HT-29 (cell line): ENCODE measurements at regions not wholly inside any gene's neighbourhood (a gene's known extent, or its start where the extent isn't known, plus 50 kb on each side); places are given as distances from the start of the nearest gene placed in this dataset.
"Not testable (repeated sequence)": the region's sequence is repeated elsewhere in the genome, so short reads cannot be mapped to it uniquely, and the experiment has no call there.

Experiments used
- DNase-seq: peaks from one replicate; pipeline ENCODE4 v3.0.0-alpha.2; 2015; ENCODE audit warnings: low spot score

DNA sequence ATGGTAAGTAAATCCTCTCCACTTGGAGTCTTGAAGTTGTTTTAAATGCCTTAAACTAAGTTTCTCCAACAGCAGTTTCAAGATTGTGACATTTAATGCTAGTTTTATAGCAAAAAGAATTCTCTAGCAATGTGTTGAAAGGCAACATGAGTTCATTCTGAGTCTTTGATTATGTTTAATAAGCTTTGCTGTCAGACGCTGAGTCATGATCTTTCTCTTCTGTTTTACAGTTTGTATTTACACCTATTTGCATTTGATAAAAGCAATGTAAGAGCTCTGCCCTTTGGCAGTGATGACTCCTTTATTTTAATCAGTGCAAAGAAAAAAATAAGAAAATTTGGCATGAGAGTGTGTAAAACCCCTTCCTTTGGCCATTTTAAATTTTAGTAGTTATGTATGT lies 497.7 kb downstream of the STK39 start:
- DNase-seq = no peak

DNA sequence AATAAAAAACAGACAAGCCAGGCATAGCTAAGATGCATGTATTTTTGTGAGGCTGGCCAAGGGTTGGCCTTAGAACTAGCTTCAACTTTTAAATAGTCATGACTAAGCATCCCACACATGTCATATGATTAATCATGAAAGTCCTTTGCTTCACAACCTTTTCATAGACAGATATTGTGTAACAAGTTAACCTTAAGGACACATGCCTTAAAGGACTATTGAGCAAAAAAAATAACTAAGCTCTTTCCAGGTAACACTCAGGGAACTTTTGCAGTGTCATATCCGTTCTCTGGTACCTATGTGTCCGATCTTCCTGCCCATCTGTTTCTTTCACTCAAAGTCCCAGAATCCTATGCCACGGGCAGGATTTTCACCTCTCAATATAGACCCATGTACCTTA lies 498.4 kb downstream of the STK39 start:
- DNase-seq = no peak

DNA sequence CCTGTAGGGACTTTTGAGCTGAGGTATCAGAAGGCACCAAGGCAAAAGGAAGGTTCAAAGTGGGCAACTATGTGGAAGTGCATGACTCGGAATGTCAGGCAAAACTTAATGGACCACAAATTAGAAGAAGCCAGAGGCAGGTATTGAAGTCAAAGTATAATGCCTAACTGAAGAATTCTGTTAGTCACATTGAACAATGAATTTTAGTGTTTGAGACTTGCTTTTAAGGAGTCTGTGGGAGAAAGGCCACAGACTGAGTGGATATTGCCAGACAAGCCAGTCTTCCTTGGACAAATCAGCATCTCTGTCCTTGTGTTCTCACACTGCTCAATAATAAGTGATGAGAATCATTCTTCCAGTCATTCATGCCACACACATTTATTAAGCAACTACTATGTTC lies 498.9 kb downstream of the STK39 start:
- no peak for DNase-seq

DNA sequence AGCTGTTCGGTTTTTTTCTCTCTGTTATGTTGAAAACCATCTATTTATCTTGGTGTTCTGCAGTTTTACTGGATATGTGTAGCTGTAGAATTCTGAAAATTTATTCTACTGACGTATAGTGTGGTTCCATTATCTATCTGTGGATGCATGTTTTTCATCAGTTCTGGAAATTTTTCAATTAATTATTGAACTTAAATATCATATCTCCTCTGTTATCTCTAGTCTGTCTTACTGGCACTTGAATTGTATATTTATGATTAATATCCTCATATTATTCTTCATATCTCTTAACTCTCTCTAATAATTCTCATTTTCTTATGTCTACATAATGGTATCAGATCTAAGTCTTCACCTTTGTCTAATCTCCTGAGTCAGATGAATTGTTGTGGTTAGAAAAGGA lies 501.7 kb downstream of the STK39 start:
- no peak for DNase-seq

DNA sequence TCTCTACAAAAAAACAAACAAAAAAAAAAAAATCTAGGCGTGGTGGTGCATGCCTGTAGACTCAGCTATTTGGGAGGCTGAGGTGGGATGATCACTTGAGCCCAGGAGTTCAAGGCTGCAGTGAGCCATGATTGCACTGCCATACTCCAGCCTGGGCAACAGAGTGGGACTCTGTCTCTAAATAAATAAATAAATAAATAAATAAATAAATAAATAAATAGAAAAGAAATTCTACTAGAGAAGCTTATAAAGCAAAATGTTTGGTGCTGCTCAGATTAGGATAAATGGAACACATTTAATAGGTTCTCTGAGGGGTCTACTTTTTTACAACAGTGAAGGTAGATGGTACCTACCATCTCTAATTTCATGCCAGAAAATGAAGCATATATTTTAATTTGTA lies 507.5 kb downstream of the STK39 start:
- not testable (repeated sequence) for DNase-seq

DNA sequence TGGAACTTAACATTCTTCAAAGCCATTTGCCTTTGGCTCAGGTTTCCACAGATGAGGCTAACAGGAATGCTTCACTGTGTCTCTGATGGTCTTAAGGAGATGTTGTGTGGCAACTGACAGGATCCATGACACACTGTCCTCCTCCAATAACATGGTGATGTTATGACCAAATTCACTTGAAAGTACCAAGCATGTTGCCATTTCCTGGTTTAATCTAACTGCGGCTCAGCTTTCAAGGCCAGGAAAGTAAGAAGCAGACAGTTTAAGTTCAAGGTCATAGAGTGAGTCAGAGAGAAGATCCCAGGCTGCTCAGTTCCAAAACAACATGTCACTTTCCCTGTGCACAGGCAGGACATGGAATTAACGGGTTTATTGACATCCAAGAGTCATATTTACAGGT lies 513.6 kb downstream of the STK39 start:
- DNase-seq = no peak

DNA sequence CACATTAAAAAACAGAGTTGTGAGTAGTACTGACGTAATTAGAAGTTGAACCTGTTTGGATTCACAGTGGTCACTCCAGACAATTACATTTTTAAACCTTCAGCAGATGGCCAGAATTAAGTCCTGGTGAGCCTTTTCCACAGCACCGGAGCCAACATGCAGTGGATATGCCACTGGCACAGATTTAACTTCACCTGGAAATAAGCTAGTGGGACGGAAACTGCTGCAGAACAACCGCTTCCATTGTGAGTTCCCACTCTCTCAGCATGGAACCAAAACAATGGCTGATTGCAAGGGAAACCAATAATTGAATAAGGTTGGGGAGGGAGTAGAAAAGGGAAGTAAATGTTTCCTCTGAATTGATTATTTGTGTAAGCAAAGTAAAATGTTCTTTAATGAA lies 515.1 kb downstream of the STK39 start:
- no peak for DNase-seq

DNA sequence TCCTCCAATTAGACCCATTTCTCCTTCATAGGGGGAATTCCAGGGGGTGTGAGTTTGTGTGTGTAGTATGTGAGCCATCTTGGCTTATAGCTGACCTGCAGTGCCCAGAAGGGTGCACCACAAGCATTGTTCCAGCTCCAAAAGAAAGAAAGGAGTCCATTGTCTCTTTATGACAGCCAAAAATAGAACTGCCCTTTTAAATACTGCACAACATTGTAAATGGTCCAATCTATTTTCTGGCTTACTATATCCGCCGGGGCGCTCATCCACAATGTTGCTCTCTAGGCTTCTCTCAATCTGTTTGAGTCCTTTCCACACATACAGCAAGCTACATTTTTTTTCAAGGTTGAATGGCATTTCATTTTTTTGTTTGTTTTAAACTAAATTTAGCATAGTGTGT lies 517.5 kb downstream of the STK39 start:
- no peak for DNase-seq

DNA sequence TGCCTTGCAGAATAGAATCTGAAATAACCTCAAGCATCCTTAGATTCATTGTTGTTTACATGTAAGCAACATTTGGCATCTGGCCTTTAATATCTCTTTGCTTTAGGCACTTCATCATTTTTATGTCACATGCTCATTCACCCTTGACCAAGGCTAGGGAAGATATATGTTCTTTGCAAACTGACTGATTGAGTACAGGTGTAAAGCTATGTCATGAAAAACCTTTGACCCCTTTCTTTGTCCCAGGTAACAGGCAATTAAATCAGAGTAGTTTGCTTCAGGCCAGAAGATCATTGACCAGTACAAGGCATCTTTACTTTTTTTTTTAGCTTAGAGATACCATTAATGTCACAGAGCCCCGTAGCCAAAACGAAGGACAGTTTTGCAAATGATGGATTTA lies 520.6 kb downstream of the STK39 start:
- DNase-seq = no peak

DNA sequence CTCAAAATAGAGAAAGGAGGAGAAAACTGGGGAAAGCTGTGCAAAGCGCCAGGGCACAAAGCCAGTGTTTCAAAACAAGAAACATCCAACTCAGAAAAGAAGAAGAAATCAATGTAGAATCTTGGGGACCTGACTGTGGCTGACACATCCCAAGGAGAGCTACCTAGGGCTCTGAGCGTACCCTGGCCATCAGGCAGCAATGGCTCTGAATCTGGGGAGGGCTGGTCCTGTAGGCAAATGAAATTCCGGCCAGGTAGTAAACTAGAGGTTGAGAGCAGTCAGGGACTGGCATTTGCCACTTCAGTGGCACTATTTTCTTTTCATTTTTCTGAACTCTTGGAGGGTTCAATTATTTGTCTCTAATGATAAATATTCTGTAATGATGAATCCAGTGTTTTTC lies 525.8 kb downstream of the STK39 start:
- no peak for DNase-seq

DNA sequence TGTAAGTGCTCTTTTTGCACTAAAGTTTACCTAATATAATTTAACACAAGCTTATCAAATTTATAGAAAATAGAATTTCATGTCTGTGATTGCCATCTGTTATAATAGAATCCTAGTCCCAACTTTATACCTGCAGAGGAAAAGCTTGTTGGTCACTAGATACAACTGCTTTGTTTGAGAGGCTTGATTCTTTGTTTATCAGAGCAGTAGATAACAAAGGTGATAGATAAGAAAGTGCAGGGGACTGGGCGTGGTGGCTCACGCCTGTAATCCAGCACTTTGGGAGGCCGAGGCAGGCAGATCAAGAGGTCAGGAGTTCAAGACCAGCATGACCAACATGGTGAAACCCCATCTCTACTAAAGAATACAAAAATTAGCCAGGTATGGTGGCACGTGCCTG lies 528.0 kb downstream of the STK39 start:
- DNase-seq = no peak

DNA sequence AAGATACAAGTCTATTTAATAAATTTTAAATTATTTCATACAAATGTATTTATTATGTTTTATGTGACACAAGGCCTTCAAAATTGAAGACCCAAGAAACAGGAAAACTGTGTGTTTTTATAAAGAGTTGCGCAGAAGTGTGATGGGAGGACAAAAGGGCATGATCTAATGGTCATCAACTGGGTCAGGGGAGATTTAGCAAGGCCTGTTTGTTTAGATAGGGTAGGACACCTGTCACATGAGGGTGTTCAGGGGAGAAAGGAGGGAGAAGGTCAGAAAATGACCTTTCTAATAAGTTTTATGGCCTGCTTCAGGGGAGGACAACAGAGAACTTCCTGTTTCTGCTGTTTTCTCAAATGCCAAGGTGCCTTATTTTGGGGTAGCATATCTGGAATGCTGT lies 528.8 kb downstream of the STK39 start:
- DNase-seq = no peak

DNA sequence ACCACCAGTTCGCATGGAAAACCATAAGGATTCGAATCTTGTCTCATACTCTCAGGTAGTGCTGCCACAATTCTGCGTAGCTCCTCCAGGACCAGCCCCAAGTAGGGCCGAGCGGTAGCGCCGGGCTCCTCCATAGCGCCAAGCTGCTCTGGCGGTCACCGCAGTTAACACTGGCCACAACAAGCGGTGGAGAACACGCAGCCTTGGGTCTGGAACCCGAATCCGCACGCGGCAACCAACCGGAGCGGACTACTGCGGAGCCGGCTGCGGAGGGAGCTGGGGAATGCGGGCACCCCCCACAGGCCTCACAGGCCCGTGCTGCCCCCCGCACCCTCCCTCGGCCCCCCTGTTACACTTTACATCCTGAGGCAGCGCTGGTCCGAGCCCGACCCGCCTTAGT lies 531.5 kb downstream of the STK39 start:
- DNase-seq = no peak

DNA sequence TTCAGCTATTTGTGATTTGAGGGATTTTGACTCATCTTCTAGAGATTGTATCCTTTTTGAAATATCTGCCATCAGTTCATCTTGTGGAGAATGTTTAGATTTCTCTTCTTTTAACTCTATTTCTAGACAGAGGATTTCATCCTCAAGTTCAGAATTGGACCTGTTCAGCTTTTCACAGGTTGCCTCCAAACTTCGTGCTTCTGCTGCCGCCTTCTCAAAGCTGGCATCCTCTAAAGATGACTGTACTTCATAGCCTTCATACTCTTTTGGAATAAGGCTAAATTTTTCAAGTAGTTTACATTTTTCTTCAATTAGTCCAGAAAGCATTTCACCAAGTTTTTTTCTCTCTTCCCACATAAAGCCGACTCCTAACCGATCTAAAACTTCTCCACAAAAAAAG lies 531.9 kb downstream of the STK39 start:
- not testable (repeated sequence) for DNase-seq

DNA sequence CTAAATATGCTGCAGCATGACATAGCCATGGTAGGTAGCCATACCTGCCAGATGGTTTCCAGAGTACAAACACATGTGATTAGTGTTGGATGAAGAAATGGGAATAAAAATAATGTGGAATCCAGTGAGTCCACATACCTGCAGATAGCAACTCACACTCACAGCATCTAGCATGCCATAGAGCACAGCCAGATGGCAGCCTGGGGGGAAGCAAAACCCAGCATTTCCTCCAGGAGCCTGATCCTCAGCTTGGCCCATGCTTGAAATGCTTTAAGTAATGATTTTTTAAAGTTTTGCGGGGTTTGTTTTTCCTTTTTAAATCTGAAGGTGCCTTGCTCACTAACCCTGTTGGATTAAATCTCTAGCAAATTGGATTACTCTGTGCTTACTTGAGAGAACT lies 535.1 kb downstream of the STK39 start:
- DNase-seq = no peak

DNA sequence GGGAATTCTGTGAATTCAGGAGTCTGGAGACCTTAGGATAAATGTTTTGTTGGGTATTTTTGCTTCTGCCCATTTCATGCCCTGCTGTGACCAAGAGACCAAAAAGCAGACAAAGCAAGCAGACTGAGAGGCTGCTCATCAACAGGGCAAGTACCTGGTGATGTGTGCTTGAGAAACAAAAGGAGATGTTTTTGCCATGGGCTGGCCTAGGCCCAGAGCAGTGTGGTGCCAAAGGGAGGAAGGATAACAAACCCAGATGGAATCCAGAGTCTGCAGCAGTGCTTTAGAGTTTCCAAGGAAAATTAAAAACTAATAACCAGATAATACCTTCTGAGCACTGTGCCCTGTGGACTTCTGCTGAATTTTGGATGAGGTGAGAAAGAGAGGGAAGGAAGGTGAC lies 538.4 kb downstream of the STK39 start:
- no peak for DNase-seq

DNA sequence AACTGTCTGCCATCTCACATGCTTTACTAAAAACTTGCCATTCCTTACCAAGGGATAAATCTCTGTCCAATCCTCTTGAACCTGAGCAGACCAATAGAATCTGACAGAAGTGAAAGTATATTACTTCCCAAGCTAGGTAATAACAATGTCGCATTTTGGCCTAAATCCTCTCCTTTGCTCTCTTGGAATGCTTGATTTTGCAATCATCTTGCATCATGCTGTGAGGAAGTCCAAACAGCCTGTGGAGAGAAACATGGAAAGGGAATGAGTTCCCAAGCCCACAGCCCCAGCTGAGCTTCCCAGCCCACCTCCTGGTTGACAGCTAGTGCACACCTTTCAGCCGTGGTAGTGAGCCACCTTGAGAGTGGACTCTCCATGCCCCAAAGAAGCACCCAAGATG lies 540.6 kb downstream of the STK39 start:
- no peak for DNase-seq

DNA sequence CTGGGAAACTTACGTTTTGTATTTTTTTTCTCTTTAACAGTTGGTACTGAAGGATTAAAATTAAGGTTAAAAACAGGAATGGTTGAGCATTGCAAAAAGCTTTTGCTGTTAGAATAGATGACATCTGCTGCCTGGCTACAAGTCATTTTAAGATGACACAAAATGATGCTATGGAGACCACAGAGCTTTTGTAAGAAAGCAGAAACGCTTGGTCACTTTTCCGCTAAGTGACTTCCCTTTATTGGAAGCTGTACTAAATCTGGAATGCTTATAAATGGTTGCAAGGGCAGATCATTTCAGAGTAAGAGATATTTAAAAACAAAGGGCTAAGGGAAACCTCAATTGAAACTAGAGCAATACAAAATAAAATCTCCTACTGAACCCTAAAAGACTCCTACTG lies 544.0 kb downstream of the STK39 start:
- no peak for DNase-seq

DNA sequence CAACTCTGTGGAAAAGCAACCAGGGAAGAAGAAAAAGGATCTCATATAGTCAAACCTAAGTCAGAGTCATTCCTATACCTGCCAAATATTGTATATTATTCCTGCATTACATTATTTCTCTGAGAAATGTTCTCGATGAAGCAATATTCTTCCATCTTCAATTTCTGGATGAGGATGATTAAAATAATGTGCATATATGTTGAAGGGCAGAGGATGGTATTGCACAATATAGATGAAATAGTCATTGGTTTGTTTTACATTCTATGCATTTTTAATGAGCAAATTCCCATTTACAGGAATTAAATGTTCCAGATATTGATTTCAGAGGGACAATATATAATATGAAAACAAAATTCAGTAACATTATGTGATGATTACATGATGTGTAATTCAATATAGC lies 545.2 kb downstream of the STK39 start:
- no peak for DNase-seq

DNA sequence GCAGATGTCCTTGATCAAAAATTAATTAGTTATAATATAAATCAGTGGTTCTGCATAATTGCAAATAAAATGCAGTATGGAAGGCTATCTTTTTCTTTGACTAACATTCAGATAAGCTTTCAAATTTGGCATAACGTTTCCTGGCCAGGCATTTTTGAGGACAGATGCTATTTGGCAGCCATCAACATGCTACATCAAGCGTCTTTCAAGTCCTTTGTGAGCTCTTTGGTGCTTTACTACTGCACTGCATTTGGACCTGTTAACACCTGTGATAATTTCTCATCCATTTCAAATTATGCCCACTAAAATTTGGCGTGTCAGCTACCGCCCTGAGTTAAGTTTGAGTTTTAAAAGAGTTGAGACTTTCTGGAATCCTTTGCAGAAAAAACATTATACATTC lies 545.7 kb downstream of the STK39 start:
- DNase-seq = no peak

DNA sequence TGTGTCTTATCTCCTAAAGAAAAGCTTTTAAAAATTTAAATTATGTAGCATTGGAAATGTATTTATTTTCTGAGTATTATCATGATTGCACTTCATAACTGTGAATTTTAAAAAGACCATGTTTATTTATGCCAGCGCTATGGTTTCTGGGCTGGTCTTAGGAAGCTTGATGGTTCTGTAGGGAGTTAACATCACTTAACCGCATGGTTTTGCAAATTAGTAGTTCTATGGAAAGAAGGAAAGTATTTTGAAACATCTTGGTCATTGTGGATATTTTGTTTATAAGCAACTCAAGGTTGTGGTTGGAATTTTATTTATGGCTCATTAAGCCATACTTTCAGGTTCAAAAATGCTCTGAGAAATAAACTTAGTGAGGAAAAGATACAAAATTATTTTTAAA lies 549.4 kb downstream of the STK39 start:
- DNase-seq = no peak

DNA sequence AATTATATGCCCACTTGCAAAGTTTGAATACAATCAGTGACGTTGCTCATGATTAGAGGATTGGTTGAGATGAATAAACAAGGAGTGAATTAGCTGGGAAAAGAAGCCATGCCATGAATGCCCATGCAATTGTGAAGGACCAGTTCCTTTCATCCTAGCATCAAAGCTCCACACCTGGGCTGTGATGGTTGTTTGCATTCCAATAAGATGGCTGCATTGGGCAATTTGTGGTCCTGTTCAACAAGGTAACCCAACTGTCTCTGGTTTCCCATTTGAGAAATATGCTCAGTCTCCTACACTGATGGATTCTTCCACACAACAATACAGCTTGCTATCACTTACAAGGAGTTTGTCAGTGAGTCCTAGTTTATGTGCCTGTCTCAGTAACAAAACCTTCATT lies 550.2 kb downstream of the STK39 start:
- no peak for DNase-seq

DNA sequence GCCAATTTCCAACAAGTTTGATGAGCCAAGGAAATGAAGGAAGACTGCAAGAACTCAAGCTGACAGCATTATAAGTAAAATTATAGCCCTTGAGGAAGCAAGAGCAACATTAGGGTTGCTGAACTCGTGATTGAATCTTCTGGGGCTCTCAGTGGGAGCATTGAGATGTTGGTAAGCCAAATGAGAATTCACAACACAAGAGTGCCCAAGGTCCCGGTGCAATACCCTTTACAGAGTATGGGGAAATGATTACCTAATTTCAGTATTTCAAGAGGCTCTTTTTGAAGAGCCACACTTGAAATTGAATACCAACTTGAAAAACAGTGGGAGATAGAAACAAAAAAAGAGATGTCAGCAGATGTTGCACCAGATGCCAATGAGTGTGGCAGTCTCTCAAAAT lies 554.5 kb downstream of the STK39 start:
- DNase-seq = no peak

DNA sequence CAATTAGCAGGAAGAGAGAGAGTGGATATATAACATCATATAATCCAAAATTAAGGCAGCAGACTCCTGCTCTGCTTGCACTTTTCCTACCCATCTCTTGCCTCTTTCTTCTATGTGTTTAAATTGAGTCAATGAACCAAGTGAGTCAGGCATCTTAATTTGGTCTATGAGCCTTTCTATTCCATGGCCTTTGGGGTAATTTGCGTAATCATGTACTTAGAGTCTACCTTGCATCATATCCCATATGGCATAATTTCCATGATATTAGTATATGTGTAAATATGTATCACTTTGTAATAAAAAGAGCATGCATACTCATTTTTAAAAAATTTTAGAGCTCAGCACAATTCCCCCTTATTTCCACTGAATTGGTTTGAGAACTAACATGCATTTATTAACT lies 555.2 kb downstream of the STK39 start:
- no peak for DNase-seq

DNA sequence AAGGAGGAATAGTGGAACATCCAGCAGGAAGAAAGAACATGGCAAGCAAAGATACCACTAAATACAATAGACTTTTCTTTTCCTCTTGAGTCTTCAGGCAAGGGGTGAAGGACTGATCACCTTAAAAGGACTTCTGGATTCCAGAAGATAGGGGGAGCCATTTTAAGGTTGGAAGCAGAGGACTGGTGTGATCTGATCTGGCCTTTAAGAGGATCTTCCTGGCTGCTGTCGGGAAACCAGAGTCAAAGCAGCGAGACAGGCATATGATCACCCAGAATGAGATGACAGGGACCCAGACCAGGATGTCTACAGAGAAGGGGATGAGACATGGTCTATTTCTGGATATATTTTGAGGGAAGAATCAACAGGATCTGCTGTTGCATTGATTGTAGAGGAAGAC lies 558.0 kb downstream of the STK39 start:
- DNase-seq = peak; percentile 45
